HG02623 (cell line): ENCODE measurements at regions not wholly inside any gene's neighbourhood (a gene's known extent, or its start where the extent isn't known, plus 50 kb on each side); places are given as distances from the start of the nearest gene placed in this dataset.

Source experiments
- ATAC-seq: cut with Tn5 transposase; IDR thresholded peaks from one replicate; pipeline ENCODE4 v1.9.1; 2021; ENCODE audit warnings: moderate library complexity; ENCODE audit not compliant: unreplicated experiment

GRCh38 chr20:11728937-11729336 lies 188.8 kb upstream of the BTBD3 start:
- ATAC-seq, result no peak

GRCh38 chr20:11729806-11730205 lies 187.9 kb upstream of the BTBD3 start:
- ATAC-seq, result no peak

GRCh38 chr20:11734431-11734830 lies 183.3 kb upstream of the BTBD3 start:
- ATAC-seq, result no peak

GRCh38 chr20:11738852-11739251 lies 178.8 kb upstream of the BTBD3 start:
- ATAC-seq, result no peak

GRCh38 chr20:11740975-11741374 lies 176.7 kb upstream of the BTBD3 start:
- no peak for ATAC-seq

GRCh38 chr20:11745145-11745544 lies 172.5 kb upstream of the BTBD3 start:
- no peak for ATAC-seq

- no peak for ATAC-seq
Measured at GRCh38 chr20:11748436-11748835, 169.3 kb upstream of the BTBD3 start.

GRCh38 chr20:11752336-11752735 lies 165.4 kb upstream of the BTBD3 start:
- ATAC-seq, result no peak

- ATAC-seq, result no peak
Measured at GRCh38 chr20:11753155-11753554, 164.5 kb upstream of the BTBD3 start.

GRCh38 chr20:11754451-11754850 lies 163.2 kb upstream of the BTBD3 start:
- no peak for ATAC-seq

- ATAC-seq, result no peak
Measured at GRCh38 chr20:11755071-11755841, 162.4 kb upstream of the BTBD3 start.

GRCh38 chr20:11761497-11761896 lies 156.2 kb upstream of the BTBD3 start:
- no peak for ATAC-seq

GRCh38 chr20:11766961-11767360 lies 150.7 kb upstream of the BTBD3 start:
- ATAC-seq, result no peak

GRCh38 chr20:11769825-11770224 lies 147.9 kb upstream of the BTBD3 start:
- ATAC-seq, result no peak

- ATAC-seq, result no peak
Measured at GRCh38 chr20:11772226-11772730, 145.4 kb upstream of the BTBD3 start.

- no peak for ATAC-seq
Measured at GRCh38 chr20:11776687-11777086, 141.0 kb upstream of the BTBD3 start.

- no peak for ATAC-seq
Measured at GRCh38 chr20:11777387-11778205, 140.1 kb upstream of the BTBD3 start.

- no peak for ATAC-seq
Measured at GRCh38 chr20:11778206-11778570, 139.5 kb upstream of the BTBD3 start.

GRCh38 chr20:11780765-11781369 lies 136.8 kb upstream of the BTBD3 start:
- peak; percentile 71 for ATAC-seq

- no peak for ATAC-seq
Measured at GRCh38 chr20:11783102-11783850, 134.4 kb upstream of the BTBD3 start.
